DMS79 treated with DMSO at 0.1 percent for 48 hours (cell line): ENCODE measurements at regions not wholly inside any gene's neighbourhood (a gene's known extent, or its start where the extent isn't known, plus 50 kb on each side); places are given as distances from the start of the nearest gene placed in this dataset.
A peak's percentile ranks its signal among the peaks of the same experiment; 100 is the strongest.

ENCODE experiments used
- DNase-seq: peaks from one replicate; lab custom pipeline; 2025; lab: John Stamatoyannopoulos, UW

- peak; percentile 24 for DNase-seq
Measured at GRCh38 chr6:167442796-167443680, 118.2 kb downstream of the TTLL2 start.

GRCh38 chr6:167444602-167445346, 119.9 kb downstream of the TTLL2 start:
- no peak for DNase-seq

GRCh38 chr6:167445568-167445967, 120.7 kb downstream of the TTLL2 start:
- no peak for DNase-seq

GRCh38 chr6:167446046-167446445, 121.2 kb downstream of the TTLL2 start:
- no peak for DNase-seq

- DNase-seq, result no peak
Measured at GRCh38 chr6:167446971-167447370, 122.1 kb downstream of the TTLL2 start.

GRCh38 chr6:167448378-167448777, 123.5 kb downstream of the TTLL2 start:
- DNase-seq, result no peak

- no peak for DNase-seq
Measured at GRCh38 chr6:167449094-167449861, 124.4 kb downstream of the TTLL2 start.

- DNase-seq, result peak; percentile 58
Measured at GRCh38 chr6:167450626-167451025, 125.7 kb downstream of the TTLL2 start.

- no peak for DNase-seq
Measured at GRCh38 chr6:167452338-167453081, 127.6 kb downstream of the TTLL2 start.

- no peak for DNase-seq
Measured at GRCh38 chr6:167453082-167453446, 128.2 kb downstream of the TTLL2 start.

- DNase-seq, result no peak
Measured at GRCh38 chr6:167454003-167454402, 129.1 kb downstream of the TTLL2 start.

- DNase-seq, result no peak
Measured at GRCh38 chr6:167455371-167455770, 130.5 kb downstream of the TTLL2 start.

GRCh38 chr6:167462514-167463312, 137.8 kb downstream of the TTLL2 start:
- DNase-seq, result no peak

GRCh38 chr6:167464177-167464576, 139.3 kb downstream of the TTLL2 start:
- no peak for DNase-seq

- no peak for DNase-seq
Measured at GRCh38 chr6:167465482-167465881, 140.6 kb downstream of the TTLL2 start.

GRCh38 chr6:167467282-167467681, 142.4 kb downstream of the TTLL2 start:
- DNase-seq, result no peak

GRCh38 chr6:167467793-167468431, 143.0 kb downstream of the TTLL2 start:
- no peak for DNase-seq

- no peak for DNase-seq
Measured at GRCh38 chr6:167469101-167469500, 144.2 kb downstream of the TTLL2 start.

GRCh38 chr6:167469672-167470071, 144.8 kb downstream of the TTLL2 start:
- DNase-seq, result peak; percentile 9

- no peak for DNase-seq
Measured at GRCh38 chr6:167470101-167470835, 145.4 kb downstream of the TTLL2 start.
